ENCODE measurements at regions not wholly inside any gene's neighbourhood (a gene's known extent, or its start where the extent isn't known, plus 50 kb on each side); places are given as distances from the start of the nearest gene placed in this dataset.

- DNase-seq (ENCODE audit: low read depth, low spot score) (no peak), FAIRE-seq (no peak)
- H3K9me3 ChIP-seq (ENCODE audit: control insufficient read depth, low read depth, low read length): no peaks in the 10 kb centered on the region
- no peaks in the 10 kb centered on the region for H3K36me3 ChIP-seq (ENCODE audit: control insufficient read depth in 2 of 2, extremely low read depth in 1 of 2, insufficient read depth in 2 of 2, low read length in 2 of 2)
- no peaks in the 10 kb centered on the region for H4K20me1 ChIP-seq (ENCODE audit: control insufficient read depth, extremely low read depth, insufficient read depth, low read length)
- H3K4me2 ChIP-seq (ENCODE audit: control insufficient read depth, extremely low read depth, insufficient read depth, low read depth, low read length): no peak overlapping the region
- dilution Hi-C loops (cut with MboI; ENCODE audit: extremely low pct_ligation_motif_present, low sequenced_read_pairs): no loop called here
- no peaks in the 10 kb centered on the region for H3K79me2 ChIP-seq (ENCODE audit: control insufficient read depth, insufficient read depth, low read length)
- no peak overlapping the region for H2AFZ ChIP-seq (ENCODE audit: control insufficient read depth, low read length)
- H3K27me3 ChIP-seq (ENCODE audit: control insufficient read depth, extremely low read depth, insufficient read depth, low read length): peaks cover 5% of the 10 kb centered on the region
- H3K4me3 ChIP-seq (ENCODE audit: control insufficient read depth in 2 of 3, extremely low read depth in 1 of 3, insufficient read depth in 2 of 3, low read depth in 1 of 3, low read length in 3 of 3): no peak overlapping the region
- no peaks in the 10 kb centered on the region for H3K4me1 ChIP-seq (ENCODE audit: control insufficient read depth, extremely low read depth, insufficient read depth, low read length)
- no peak for TF ChIP-seq EZH2 (IDR thresholded peaks at IDR 0.05; ENCODE audit: low read length)
- TF ChIP-seq CTCF (optimal IDR thresholded peaks at IDR 0.05 in 1 of 3, IDR thresholded peaks at IDR 0.05 in 1 of 3, conservative IDR thresholded peaks at IDR 0.05 in 1 of 3; ENCODE audit: extremely low read depth in 1 of 3, insufficient read depth in 2 of 3, low read length in 3 of 3): no peak
- no peaks in the 10 kb centered on the region for H3K9me1 ChIP-seq (ENCODE audit: control insufficient read depth, extremely low read depth, insufficient read depth, low read length)
- no peak overlapping the region for H3K9ac ChIP-seq (ENCODE audit: control insufficient read depth, extremely low read depth, insufficient read depth, low read length)
- H3K27ac ChIP-seq (ENCODE audit: control insufficient read depth, insufficient read depth, low read length): no peak overlapping the region
These were observed 76.6 kb upstream of the ITGA4 start for GRCh38 chr2:181380581-181380980.

- no peak for DNase-seq (ENCODE audit: low read depth, low spot score)
- no peak overlapping the region for H3K4me3 ChIP-seq (ENCODE audit: control insufficient read depth in 2 of 3, extremely low read depth in 1 of 3, insufficient read depth in 2 of 3, low read depth in 1 of 3, low read length in 3 of 3)
- no peaks in the 10 kb centered on the region for H3K79me2 ChIP-seq (ENCODE audit: control insufficient read depth, insufficient read depth, low read length)
- H3K27me3 ChIP-seq (ENCODE audit: control insufficient read depth, extremely low read depth, insufficient read depth, low read length): no peaks in the 10 kb centered on the region
- H4K20me1 ChIP-seq (ENCODE audit: control insufficient read depth, extremely low read depth, insufficient read depth, low read length): no peaks in the 10 kb centered on the region
- H3K27ac ChIP-seq (ENCODE audit: control insufficient read depth, insufficient read depth, low read length): no peak overlapping the region
- no peaks in the 10 kb centered on the region for H3K9me1 ChIP-seq (ENCODE audit: control insufficient read depth, extremely low read depth, insufficient read depth, low read length)
- H3K9me3 ChIP-seq (ENCODE audit: control insufficient read depth, low read depth, low read length): no peaks in the 10 kb centered on the region
- H3K9ac ChIP-seq (ENCODE audit: control insufficient read depth, extremely low read depth, insufficient read depth, low read length): no peak overlapping the region
- no peak overlapping the region for H3K4me2 ChIP-seq (ENCODE audit: control insufficient read depth, extremely low read depth, insufficient read depth, low read depth, low read length)
- no peaks in the 10 kb centered on the region for H3K4me1 ChIP-seq (ENCODE audit: control insufficient read depth, extremely low read depth, insufficient read depth, low read length)
- no peak for FAIRE-seq
- no peaks in the 10 kb centered on the region for H3K36me3 ChIP-seq (ENCODE audit: control insufficient read depth in 2 of 2, extremely low read depth in 1 of 2, insufficient read depth in 2 of 2, low read length in 2 of 2)
- dilution Hi-C loops (cut with MboI; ENCODE audit: extremely low pct_ligation_motif_present, low sequenced_read_pairs): no loop called here
- H2AFZ ChIP-seq (ENCODE audit: control insufficient read depth, low read length): no peak overlapping the region
- TF ChIP-seq EZH2 (IDR thresholded peaks at IDR 0.05; ENCODE audit: low read length) (no peak), CTCF (optimal IDR thresholded peaks at IDR 0.05 in 1 of 3, IDR thresholded peaks at IDR 0.05 in 1 of 3, conservative IDR thresholded peaks at IDR 0.05 in 1 of 3; ENCODE audit: extremely low read depth in 1 of 3, insufficient read depth in 2 of 3, low read length in 3 of 3) (no peak)
These were observed 72.3 kb upstream of the ITGA4 start for GRCh38 chr2:181384923-181385322.
